Mesenchymal stem cell (in vitro differentiated cells and primary cell): ENCODE measurements at regions not wholly inside any gene's neighbourhood (a gene's known extent, or its start where the extent isn't known, plus 50 kb on each side); places are given as distances from the start of the nearest gene placed in this dataset.

Source experiments
- DNase-seq: peaks from one replicate; pipeline ENCODE4 v3.0.0-alpha.2; 2013
- H2AFZ ChIP-seq: one replicate; pipeline ENCODE4 v1.6.1; 2013; ENCODE audit warnings: low read depth, mild to moderate bottlenecking, control low read depth, inconsistent platforms, low read length, moderate library complexity
- H2AK5ac ChIP-seq: 2 replicates; pipeline ENCODE4 v1.6.1; 2013; ENCODE audit warnings: low read length, moderate library complexity, mild to moderate bottlenecking, inconsistent platforms; ENCODE audit not compliant: severe bottlenecking
- H2BK120ac ChIP-seq: one replicate; pipeline ENCODE4 v1.6.1; 2013; ENCODE audit warnings: low read depth, mild to moderate bottlenecking, inconsistent platforms, low read length, moderate library complexity
- H2BK12ac ChIP-seq, 2 experiments: one replicate each; pipeline ENCODE4 v1.6.1; 2013; ENCODE audit warnings: inconsistent platforms in 2 of 2, low read length in 2 of 2, mild to moderate bottlenecking in 2 of 2, moderate library complexity in 2 of 2, control low read depth in 1 of 2
- H2BK15ac ChIP-seq: one replicate; pipeline ENCODE4 v1.6.1; 2013; ENCODE audit warnings: mild to moderate bottlenecking, low read depth, inconsistent platforms; ENCODE audit not compliant: poor library complexity, severe bottlenecking
- H2BK5ac ChIP-seq: 2 replicates; pipeline ENCODE4 v1.6.1; 2013; ENCODE audit warnings: low read depth, mild to moderate bottlenecking, low read length, control low read depth, inconsistent platforms; ENCODE audit not compliant: poor library complexity, severe bottlenecking
- H3K14ac ChIP-seq, 2 experiments: one replicate each; pipeline ENCODE4 v1.6.1; 2013; ENCODE audit warnings: inconsistent platforms in 2 of 2, low read length in 2 of 2, control low read depth in 1 of 2, mild to moderate bottlenecking in 1 of 2, moderate library complexity in 1 of 2
- H3K18ac ChIP-seq, 2 experiments: one replicate each; pipeline ENCODE4 v1.6.1; 2013; ENCODE audit warnings: inconsistent platforms in 2 of 2, low read length in 2 of 2, control low read depth in 1 of 2, low read depth in 1 of 2, mild to moderate bottlenecking in 1 of 2
- H3K23ac ChIP-seq, 2 experiments: one replicate each; pipeline ENCODE4 v1.6.1; 2013; ENCODE audit warnings: inconsistent platforms in 2 of 2, low read length in 2 of 2, mild to moderate bottlenecking in 2 of 2, moderate library complexity in 2 of 2, control low read depth in 1 of 2
- H3K27ac ChIP-seq: 2 replicates; pipeline ENCODE4 v1.5.1; 2013; ENCODE audit warnings: mild to moderate bottlenecking, moderate library complexity, low read length, control low read depth, inconsistent platforms; ENCODE audit not compliant: poor library complexity, severe bottlenecking
- H3K27me3 ChIP-seq, 2 experiments: 2 replicates each; pipeline versions ENCODE4 v1.6.1 to v1.7.0; 2013; ENCODE audit warnings: low read length in 2 of 2, mild to moderate bottlenecking in 2 of 2, moderate library complexity in 2 of 2, control low read depth in 1 of 2, inconsistent platforms in 1 of 2; ENCODE audit not compliant: control insufficient read depth in 1 of 2, insufficient read depth in 1 of 2
- H3K36me3 ChIP-seq, 2 experiments: 2 replicates each; pipeline versions ENCODE4 v1.6.1 to v1.7.0; 2013; ENCODE audit warnings: low read length in 2 of 2, control low read depth in 1 of 2, inconsistent platforms in 1 of 2, low read depth in 1 of 2, mild to moderate bottlenecking in 1 of 2; ENCODE audit not compliant: insufficient read depth in 2 of 2, control insufficient read depth in 1 of 2
- H3K4ac ChIP-seq, 2 experiments: one replicate each; pipeline ENCODE4 v1.6.1; 2013; ENCODE audit warnings: inconsistent platforms in 2 of 2, low read length in 2 of 2, mild to moderate bottlenecking in 2 of 2, moderate library complexity in 2 of 2, control low read depth in 1 of 2, low read depth in 1 of 2
- H3K4me1 ChIP-seq: 2 replicates; pipeline ENCODE4 v1.6.1; 2013; ENCODE audit warnings: low read depth, low read length, control low read depth; ENCODE audit not compliant: control insufficient read depth, insufficient read depth
- H3K4me2 ChIP-seq: 2 replicates; pipeline ENCODE4 v1.6.1; 2013; ENCODE audit warnings: low read length, mild to moderate bottlenecking, inconsistent platforms; ENCODE audit not compliant: poor library complexity, severe bottlenecking
- H3K4me3 ChIP-seq, 2 experiments: 2 replicates each; pipeline versions ENCODE4 v1.5.1 to v1.7.0; 2013; ENCODE audit warnings: low read length in 2 of 2, mild to moderate bottlenecking in 2 of 2, control low read depth in 1 of 2, low read depth in 1 of 2; ENCODE audit not compliant: insufficient read depth in 1 of 2
- H3K79me1 ChIP-seq: replicated peaks from 2 replicates; pipeline ENCODE4 v1.6.1; 2013; ENCODE audit warnings: mild to moderate bottlenecking, control low read depth, low read length, inconsistent platforms; ENCODE audit not compliant: poor library complexity, severe bottlenecking
- H3K9ac ChIP-seq: 2 replicates; pipeline ENCODE4 v1.7.0; 2013; ENCODE audit warnings: mild to moderate bottlenecking, low read length, moderate library complexity
- H3K9me3 ChIP-seq: 2 replicates; pipeline ENCODE4 v1.7.0; 2013; ENCODE audit warnings: mild to moderate bottlenecking, low read length; ENCODE audit not compliant: control insufficient read depth
- H4K8ac ChIP-seq: one replicate; pipeline ENCODE4 v1.6.1; 2013; ENCODE audit warnings: inconsistent platforms, mild to moderate bottlenecking, low read length, moderate library complexity
- H4K91ac ChIP-seq: one replicate; pipeline ENCODE4 v1.6.1; 2013; ENCODE audit warnings: mild to moderate bottlenecking, low read length, inconsistent platforms
- WGBS: methylation state at CpG from one replicate; pipeline ENCODE4 v1.1.7; 2013; ENCODE audit warnings: mixed read lengths; 5-methylcytosine and 5-hydroxymethylcytosine counted together

DNA sequence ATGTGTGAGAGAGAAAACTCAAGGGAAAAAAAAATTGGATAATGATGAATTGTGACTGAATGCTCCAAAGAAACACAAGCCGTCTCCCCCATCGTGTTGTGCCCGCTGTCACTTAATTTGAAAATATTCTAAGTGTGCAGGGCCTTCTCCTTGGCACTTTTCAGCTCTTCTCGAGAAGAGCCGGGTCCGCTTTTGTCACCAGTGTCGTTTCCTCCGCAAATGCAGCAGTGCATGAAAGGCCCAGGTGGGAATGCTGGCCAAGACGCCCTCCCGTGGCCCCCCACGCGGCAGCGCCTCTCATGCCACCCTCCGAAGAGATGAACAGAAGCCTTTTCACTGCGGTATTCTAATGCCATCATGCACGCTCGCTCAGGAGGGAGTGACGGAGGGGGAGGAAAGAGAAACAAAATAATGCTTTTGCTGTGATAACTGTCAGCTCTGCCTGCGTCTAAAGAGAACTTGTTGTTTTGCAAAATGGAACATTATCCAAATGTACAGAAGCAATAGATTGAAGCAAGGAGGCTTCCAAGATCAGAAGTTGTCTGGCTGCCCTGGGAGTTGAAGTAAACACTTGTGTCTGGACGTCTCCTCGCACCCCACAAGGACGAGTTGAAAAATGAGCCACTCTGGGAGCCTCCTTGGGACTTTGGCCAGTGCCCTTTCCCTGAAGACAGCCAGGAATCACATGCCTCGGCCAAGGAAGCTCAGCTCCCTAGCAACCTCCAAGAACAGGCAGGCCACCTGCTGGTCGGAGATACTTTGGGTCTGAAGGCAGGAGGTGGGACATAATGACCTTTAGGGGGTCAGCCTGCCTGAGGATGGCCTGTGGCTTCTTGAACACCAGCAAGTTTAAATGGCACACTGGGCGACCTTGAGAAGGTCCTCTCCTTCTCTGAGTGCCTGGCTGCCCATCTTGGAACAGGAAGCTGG, 166.1 kb upstream of the ZC3H12A start:
- Histone ChIP-seq H2BK120ac (no peak overlapping the region), H3K4me1 (no peaks in the 10 kb centered on the region), H2BK5ac (no peak overlapping the region), H2AK5ac (no peak overlapping the region), H3K9ac (no peak overlapping the region), H2AFZ (no peak overlapping the region), H4K91ac (no peak overlapping the region), H3K27me3 (peaks cover 0 to 7% of the 10 kb centered on the region in 2 experiments), H3K79me1 (no peaks in the 10 kb centered on the region), H2BK15ac (no peak overlapping the region), H3K14ac (no peak overlapping the region), H3K4me2 (no peak overlapping the region), H3K36me3 (no peaks in the 10 kb centered on the region), H3K23ac (no peak overlapping the region), H4K8ac (no peak overlapping the region), H3K27ac (no peak overlapping the region), H3K18ac (no peak overlapping the region), H3K9me3 (no peaks in the 10 kb centered on the region), H3K4me3 (no peak overlapping the region), H3K4ac (no peak overlapping the region), H2BK12ac (no peak overlapping the region)
- DNase-seq: no peak
- WGBS: 77% methylated on average over 25 of the region's 25 CpGs

DNA sequence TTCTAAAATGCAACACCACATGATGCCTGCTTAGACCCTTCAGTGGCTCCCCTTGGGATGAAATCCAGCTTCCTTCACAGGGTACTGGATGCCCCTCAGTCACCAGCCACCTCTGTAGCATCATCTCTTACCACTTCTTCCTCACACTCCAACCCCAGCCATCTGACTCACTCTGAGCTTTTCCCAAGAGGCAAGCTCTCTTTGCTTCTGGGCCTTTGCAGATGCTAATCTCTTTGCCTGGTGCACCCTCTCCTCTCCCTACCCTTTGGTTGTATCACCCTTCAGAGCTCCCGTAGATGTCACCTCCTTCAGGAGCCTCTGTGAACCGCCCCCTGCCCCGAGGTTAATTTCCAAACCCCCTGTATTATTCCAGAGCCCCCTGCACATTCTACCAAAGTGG, 164.8 kb upstream of the ZC3H12A start:
- Histone ChIP-seq H3K79me1 (no peaks in the 10 kb centered on the region), H3K27ac (no peak overlapping the region)
- 65% methylated on average over 2 of the region's 3 CpGs for WGBS

DNA sequence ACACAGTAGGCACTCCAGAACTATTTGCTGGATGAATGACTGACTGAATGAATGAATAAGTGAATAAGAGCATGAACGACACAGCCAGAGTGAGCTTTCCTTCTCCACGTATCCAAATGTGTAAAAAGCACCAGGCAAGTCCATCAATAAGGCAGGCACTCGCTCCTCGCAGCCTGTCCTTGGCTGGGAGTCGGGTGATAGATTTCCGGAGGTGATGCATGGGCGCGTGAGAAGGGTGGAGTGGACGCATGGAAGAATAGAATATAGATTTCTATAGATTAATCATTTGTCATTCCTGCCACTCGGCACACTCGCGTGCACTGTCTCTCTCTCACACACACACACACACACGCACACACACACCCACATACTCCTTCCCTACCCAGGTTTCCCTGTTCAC, 164.3 kb upstream of the ZC3H12A start:
- Histone ChIP-seq H3K4me3 (no peak overlapping the region), H3K79me1 (no peaks in the 10 kb centered on the region), H2BK120ac (no peak overlapping the region), H2BK5ac (no peak overlapping the region), H3K14ac (no peak overlapping the region), H3K4me1 (no peaks in the 10 kb centered on the region), H2BK15ac (no peak overlapping the region), H3K9me3 (no peaks in the 10 kb centered on the region), H2AFZ (no peak overlapping the region), H2AK5ac (no peak overlapping the region), H2BK12ac (no peak overlapping the region), H3K4me2 (no peak overlapping the region), H3K27me3 (peaks cover 0 to 14% of the 10 kb centered on the region in 2 experiments), H4K91ac (no peak overlapping the region), H4K8ac (no peak overlapping the region), H3K4ac (no peak overlapping the region), H3K36me3 (no peaks in the 10 kb centered on the region), H3K9ac (no peak overlapping the region), H3K23ac (no peak overlapping the region), H3K27ac (no peak overlapping the region), H3K18ac (no peak overlapping the region)
- no peak for DNase-seq
- 88% methylated on average over 10 of the region's 13 CpGs for WGBS

More for the DNA sequence above, 164.8 kb upstream of the ZC3H12A start:
- H2BK15ac ChIP-seq: no peak overlapping the region
- no peak overlapping the region for H2BK120ac ChIP-seq
- H3K18ac ChIP-seq: no peak overlapping the region
- no peak overlapping the region for H3K9ac ChIP-seq
- no peaks in the 10 kb centered on the region for H3K36me3 ChIP-seq
- H2AFZ ChIP-seq: no peak overlapping the region
- no peak overlapping the region for H2BK5ac ChIP-seq
- H2BK12ac ChIP-seq: no peak overlapping the region
- H3K4me1 ChIP-seq: no peaks in the 10 kb centered on the region
- no peak overlapping the region for H2AK5ac ChIP-seq
- no peak overlapping the region for H3K4me2 ChIP-seq
- H4K91ac ChIP-seq: no peak overlapping the region
- no peaks in the 10 kb centered on the region for H3K9me3 ChIP-seq
- H3K14ac ChIP-seq: no peak overlapping the region
- H3K27me3 ChIP-seq: peaks cover 0 to 14% of the 10 kb centered on the region in 2 experiments
- H3K4me3 ChIP-seq: no peak overlapping the region
- no peak for DNase-seq
- no peak overlapping the region for H3K23ac ChIP-seq
- no peak overlapping the region for H4K8ac ChIP-seq
- H3K4ac ChIP-seq: no peak overlapping the region

DNA sequence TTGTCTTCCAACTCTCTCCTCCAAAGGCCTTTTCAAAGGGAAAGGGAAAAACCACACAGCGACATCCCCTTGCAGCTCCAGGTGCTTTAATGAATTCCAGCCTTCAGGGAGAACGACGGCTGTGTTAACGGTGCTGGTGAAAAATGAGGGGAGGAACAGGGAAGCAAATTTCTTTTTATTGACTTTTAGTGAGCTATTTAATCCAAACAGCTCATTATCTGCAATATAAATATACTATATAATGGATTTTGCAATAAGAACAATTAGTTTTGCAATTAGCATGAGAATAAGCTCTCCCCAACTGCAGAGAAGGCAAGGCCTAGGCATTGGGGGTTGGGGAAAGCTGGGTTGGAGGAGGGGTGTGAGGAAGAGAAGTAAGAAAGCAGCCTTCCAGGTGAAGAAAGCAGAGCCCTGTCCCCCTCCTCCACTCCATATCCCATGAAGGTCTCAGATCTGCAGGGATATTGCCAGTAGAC, 159.0 kb upstream of the ZC3H12A start:
- Histone ChIP-seq H2AFZ (no peak overlapping the region), H3K14ac (no peak overlapping the region), H3K9ac (no peak overlapping the region), H3K4me2 (no peak overlapping the region), H2BK12ac (no peak overlapping the region), H2BK120ac (no peak overlapping the region), H4K91ac (no peak overlapping the region), H3K79me1 (no peaks in the 10 kb centered on the region), H3K4ac (no peak overlapping the region), H3K4me3 (no peak overlapping the region), H3K4me1 (no peaks in the 10 kb centered on the region), H2BK15ac (no peak overlapping the region), H3K36me3 (no peaks in the 10 kb centered on the region), H3K9me3 (no peaks in the 10 kb centered on the region), H4K8ac (no peak overlapping the region), H3K18ac (no peak overlapping the region), H2AK5ac (no peak overlapping the region), H3K27ac (no peak overlapping the region), H3K23ac (no peak overlapping the region), H3K27me3 (peaks cover 13 to 63% of the 10 kb centered on the region in 2 experiments), H2BK5ac (no peak overlapping the region)
- WGBS: 40% methylated on average over 1 of the region's 4 CpGs
- DNase-seq: no peak
